Stimulated activated effector memory CD8-positive, alpha-beta T cell treated with anti-CD3 and anti-CD28 coated beads, Interleukin-12 subunit alpha, Interleukin-12 subunit beta, amount 100 ng/mL, for 72 hours (primary cell): ENCODE measurements at regions not wholly inside any gene's neighbourhood (a gene's known extent, or its start where the extent isn't known, plus 50 kb on each side); places are given as distances from the start of the nearest gene placed in this dataset.

Experiments used
- ATAC-seq: fragments of 150-1000 bp; cut with Tn5 transposase; 2 replicates; pipeline ENCODE4 v1.10.0; 2021
- DNase-seq, 2 donors: peaks; one replicate each; pipeline ENCODE4 v3.0.0; 2021 to 2022; ENCODE audit warnings: low spot score in 2 of 2
- H3K27ac Mint-ChIP-seq: one replicate; pipeline ENCODE4 v1.8.0; 2022; ENCODE audit warnings: mild to moderate bottlenecking, mixed read lengths
- H3K36me3 Mint-ChIP-seq: one replicate; pipeline ENCODE4 v1.8.0; 2022; ENCODE audit warnings: mild to moderate bottlenecking, mixed read lengths
- H3K4me1 Mint-ChIP-seq: one replicate; pipeline ENCODE4 v1.8.0; 2022; ENCODE audit warnings: mixed read lengths
- H3K4me3 Mint-ChIP-seq: one replicate; pipeline ENCODE4 v1.8.0; 2022; ENCODE audit warnings: mild to moderate bottlenecking, mixed read lengths
- H3K9me3 Mint-ChIP-seq: one replicate; pipeline ENCODE4 v1.8.0; 2022; ENCODE audit warnings: mixed read lengths

DNA sequence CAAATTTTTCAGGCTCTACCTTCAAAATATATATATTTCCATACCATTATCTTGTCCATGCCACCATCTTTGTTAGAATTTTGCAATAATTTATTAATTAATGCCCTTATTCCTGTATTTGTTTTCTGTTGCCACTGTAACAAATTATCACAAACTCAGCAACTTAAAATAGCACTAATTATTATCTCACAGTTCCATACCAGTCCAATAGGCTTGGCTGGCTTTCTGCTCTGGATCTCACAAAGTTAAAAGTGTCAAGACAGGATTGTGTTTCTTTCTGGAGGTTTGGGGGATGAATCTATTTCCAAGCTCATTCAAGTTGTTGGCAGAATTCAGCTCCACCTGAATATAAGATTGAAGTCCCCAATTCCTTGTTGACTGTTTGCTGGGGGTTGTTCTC, 58.6 kb upstream of the SLC38A4 start:
- H3K4me1 Mint-ChIP-seq = no peaks in the 10 kb centered on the region

DNA sequence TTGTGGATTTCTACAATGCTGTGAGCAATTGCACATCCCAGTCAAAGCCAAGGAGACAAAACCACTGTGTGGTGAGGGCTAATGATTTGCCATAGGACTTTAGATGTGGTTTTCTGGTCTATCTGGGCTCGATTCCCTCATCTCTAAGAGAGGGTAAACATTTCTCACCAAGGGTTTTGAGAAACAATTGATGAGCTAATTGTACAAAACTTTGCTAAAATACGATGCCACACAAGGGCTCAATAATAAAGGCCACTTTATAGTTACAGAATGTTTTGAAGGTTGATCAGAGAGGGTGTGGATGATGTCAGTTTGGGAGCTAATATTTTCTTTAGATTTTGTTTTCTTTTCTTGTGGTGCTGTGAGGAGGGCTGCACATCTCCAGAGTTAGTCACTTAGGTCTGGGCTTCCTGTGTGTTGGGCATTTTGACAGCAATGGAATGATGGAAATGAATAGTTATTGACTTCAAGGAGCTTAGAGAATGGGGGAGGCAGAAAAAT, 60.8 kb upstream of the SLC38A4 start:
- no peaks in the 10 kb centered on the region for H3K36me3 Mint-ChIP-seq
- H3K4me1 Mint-ChIP-seq = no peaks in the 10 kb centered on the region
- no peak overlapping the region for H3K27ac Mint-ChIP-seq
- H3K9me3 Mint-ChIP-seq = no peaks in the 10 kb centered on the region
- ATAC-seq (no peak), DNase-seq (no peak)
- no peak overlapping the region for H3K4me3 Mint-ChIP-seq

More for the DNA sequence above, 58.6 kb upstream of the SLC38A4 start:
- ATAC-seq = no peak
- H3K27ac Mint-ChIP-seq = no peak overlapping the region
- no peaks in the 10 kb centered on the region for H3K36me3 Mint-ChIP-seq
- no peak overlapping the region for H3K4me3 Mint-ChIP-seq
- H3K9me3 Mint-ChIP-seq = peaks cover 2% of the 10 kb centered on the region
- no peak for DNase-seq

DNA sequence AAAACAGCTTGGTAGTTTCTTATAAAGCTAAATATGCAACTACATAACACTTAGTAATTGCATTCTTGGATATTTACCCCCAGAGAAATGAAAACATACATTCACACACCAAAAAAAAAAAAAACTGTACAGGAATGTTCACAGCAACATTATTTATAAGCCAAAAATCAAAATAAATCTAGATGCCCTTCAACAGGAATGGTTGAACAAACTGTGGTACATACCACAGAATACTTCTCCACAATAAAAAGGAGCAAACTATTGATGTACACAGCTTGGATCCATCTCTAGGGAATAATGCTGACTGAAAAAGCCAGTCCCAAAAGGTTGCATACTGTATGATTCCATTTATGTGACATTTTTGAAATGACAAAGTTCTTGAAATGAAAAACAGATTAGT, 62.1 kb upstream of the SLC38A4 start:
- no peak for DNase-seq
- Mint-ChIP-seq H3K4me1 (no peaks in the 10 kb centered on the region), H3K4me3 (no peak overlapping the region), H3K9me3 (no peaks in the 10 kb centered on the region), H3K36me3 (no peaks in the 10 kb centered on the region), H3K27ac (no peak overlapping the region)
- no peak for ATAC-seq

DNA sequence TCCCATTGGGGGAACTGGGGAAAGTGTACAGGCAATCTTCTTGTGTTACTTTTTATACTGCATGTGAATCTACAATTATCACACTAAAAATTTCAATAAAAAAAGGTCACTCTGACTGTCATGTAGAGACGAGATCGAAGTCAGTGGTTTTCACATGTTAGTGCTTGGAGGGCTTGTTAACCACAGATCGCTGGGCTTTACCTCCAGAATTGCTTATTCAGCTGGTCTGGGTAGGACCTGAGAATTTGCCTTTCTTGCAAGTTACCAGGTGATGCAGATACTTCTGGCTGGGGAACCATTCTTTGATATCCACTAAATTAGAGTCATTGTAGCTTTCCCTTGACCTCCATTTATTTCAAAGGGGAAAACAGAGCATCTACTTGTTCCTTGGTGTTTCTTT, 62.8 kb upstream of the SLC38A4 start:
- H3K9me3 Mint-ChIP-seq = no peaks in the 10 kb centered on the region
- no peak overlapping the region for H3K27ac Mint-ChIP-seq
- H3K4me1 Mint-ChIP-seq = no peaks in the 10 kb centered on the region
- H3K4me3 Mint-ChIP-seq = no peak overlapping the region
- DNase-seq (no peak), ATAC-seq (no peak)
- no peaks in the 10 kb centered on the region for H3K36me3 Mint-ChIP-seq

DNA sequence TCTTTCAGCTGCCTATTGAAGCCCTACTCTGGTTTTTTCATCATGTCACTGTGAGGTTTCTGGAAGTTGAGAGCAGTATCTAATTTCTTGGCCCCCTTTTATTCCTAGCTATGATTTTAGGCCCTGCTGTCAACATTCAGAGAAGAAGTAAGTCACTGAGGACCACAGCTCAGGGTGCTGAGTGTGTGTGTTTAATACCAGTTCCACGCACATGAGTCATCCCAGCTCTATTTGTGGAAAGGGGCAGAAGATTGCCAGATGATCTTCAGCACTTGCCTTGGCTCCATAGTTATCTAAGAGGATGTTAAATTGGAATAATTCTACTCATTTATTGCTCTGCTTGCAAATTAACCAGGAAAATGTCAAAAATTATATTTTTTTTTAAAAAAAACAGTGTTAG, 65.5 kb upstream of the SLC38A4 start:
- H3K27ac Mint-ChIP-seq = no peak overlapping the region
- no peaks in the 10 kb centered on the region for H3K9me3 Mint-ChIP-seq
- DNase-seq (no peak), ATAC-seq (no peak)
- H3K4me1 Mint-ChIP-seq = no peaks in the 10 kb centered on the region
- no peak overlapping the region for H3K4me3 Mint-ChIP-seq
- no peaks in the 10 kb centered on the region for H3K36me3 Mint-ChIP-seq

DNA sequence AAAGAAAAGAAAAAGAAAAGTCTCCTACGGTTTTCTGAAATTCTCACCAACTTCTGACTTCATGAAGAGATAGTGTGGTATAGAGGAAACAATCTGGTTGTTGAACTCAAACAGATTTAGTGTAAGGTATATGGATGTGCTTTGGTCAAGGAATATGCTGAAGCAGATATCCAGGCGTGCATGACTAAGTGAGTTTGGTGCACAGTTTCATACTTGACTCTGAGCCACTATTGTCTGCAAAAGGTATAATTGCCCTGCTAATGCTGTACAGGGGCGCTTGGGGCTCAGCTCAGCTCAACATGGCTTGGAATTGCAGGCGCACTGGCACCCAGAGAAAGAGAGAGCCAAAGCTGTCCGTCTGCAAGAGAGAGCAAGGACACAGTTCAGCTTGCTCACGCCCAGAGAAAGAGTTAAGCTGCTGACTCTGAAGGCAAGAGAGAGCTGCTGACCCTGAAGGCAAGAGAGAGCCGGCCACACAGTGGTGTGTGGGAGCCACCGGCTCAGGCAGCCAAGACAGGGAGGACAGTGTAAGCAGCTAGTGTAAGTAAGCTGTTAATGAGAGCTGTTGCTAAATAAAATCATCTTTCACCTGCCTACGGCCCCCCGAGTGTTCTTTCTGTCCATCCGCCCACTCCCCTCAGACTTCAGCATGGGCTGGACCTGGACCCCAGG, 66.4 kb upstream of the SLC38A4 start:
- H3K36me3 Mint-ChIP-seq = no peaks in the 10 kb centered on the region
- no peak for ATAC-seq

DNA sequence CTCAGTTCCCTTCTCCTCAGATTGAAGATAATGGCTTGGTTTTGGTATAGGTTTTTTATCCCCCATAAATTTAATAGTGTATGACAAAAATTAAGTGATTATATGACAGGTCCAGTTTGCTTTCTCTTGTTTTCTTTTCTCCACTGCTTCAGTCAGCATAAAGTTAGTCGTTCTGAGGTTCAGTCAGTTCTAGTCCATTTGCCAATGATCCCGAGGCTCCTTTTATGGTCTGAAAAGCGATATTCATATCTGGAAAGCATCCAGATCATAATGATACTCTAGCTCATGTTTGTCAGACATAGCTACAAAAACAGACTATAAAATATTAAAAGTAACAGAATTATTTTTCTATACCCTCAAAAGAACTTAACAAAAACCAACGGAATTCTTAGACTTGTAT, 67.1 kb upstream of the SLC38A4 start:
- DNase-seq (no peak), ATAC-seq (no peak)
- H3K4me1 Mint-ChIP-seq = peaks cover 2% of the 10 kb centered on the region
- H3K9me3 Mint-ChIP-seq = peaks cover 2% of the 10 kb centered on the region
- H3K27ac Mint-ChIP-seq = no peak overlapping the region
- no peak overlapping the region for H3K4me3 Mint-ChIP-seq
- H3K36me3 Mint-ChIP-seq = no peaks in the 10 kb centered on the region

More for the DNA sequence above, 66.4 kb upstream of the SLC38A4 start:
- no peak overlapping the region for H3K27ac Mint-ChIP-seq
- no peak overlapping the region for H3K4me3 Mint-ChIP-seq
- no peaks in the 10 kb centered on the region for H3K9me3 Mint-ChIP-seq
- no peaks in the 10 kb centered on the region for H3K4me1 Mint-ChIP-seq
- no peak for DNase-seq

DNA sequence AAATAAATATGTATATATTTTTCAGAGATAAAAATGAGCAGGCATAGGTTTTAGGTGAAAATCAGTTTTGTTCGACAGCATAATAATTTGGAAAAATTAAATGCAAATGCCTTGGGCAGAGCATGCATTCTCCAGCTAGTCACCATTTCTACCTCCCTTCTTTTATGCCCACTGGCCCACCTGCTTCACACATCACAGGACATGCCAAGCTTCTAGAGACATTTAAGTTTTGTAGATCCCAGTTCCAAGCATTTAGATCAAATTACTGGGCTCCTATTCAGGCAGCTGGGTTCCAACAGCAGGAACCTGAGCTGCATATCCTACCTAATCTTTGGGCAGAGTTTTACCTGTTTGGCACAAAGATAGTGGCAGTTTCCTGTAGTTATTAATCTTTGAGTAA, 67.6 kb upstream of the SLC38A4 start:
- no peak for DNase-seq
- H3K4me3 Mint-ChIP-seq = no peak overlapping the region
- H3K36me3 Mint-ChIP-seq = no peaks in the 10 kb centered on the region
- no peak overlapping the region for H3K27ac Mint-ChIP-seq
- no peak for ATAC-seq
- H3K9me3 Mint-ChIP-seq = peaks cover 3% of the 10 kb centered on the region
- peaks cover 6% of the 10 kb centered on the region for H3K4me1 Mint-ChIP-seq

DNA sequence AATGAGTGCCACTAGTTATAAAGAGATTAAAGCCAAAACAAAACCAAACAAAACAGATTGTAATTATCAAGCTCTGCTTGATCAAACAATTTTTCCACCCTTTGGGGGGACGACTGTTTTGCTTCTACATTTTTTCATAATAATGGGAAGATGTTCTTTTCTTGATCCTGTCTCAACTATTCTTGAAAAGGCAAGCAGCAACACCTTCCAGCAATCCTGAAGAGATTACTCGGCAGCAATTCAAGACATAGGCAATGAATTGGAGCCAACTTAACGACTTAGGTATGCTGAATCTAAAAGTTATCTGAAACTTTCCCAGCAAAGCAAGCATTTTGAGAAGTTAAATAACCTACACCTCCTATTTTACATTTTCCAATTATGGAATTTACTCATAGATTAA, 69.9 kb upstream of the SLC38A4 start:
- no peaks in the 10 kb centered on the region for H3K36me3 Mint-ChIP-seq
- no peak overlapping the region for H3K4me3 Mint-ChIP-seq
- ATAC-seq (no peak), DNase-seq (no peak)
- H3K9me3 Mint-ChIP-seq = peaks cover 3% of the 10 kb centered on the region
- no peak overlapping the region for H3K27ac Mint-ChIP-seq
- H3K4me1 Mint-ChIP-seq = peaks cover 6% of the 10 kb centered on the region

DNA sequence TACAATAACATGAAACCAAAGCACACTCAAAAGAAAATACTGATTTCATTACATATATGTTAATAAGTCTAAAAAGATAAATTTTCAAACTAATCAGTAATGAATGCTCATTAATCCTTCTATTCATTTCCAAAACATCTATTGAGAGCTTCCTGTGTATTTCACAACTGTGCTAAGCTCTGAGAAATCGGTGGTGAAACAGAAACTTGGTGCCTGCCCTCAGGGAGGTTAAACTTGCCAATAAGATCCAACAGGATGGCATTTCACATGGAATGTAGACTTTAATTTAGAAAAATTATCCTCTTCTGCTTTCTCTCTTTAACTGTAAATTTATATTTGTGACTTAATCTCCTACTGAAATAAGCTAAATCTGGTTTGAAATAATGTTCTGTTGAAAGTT, 70.9 kb upstream of the SLC38A4 start:
- Mint-ChIP-seq H3K4me1 (peaks cover 6% of the 10 kb centered on the region), H3K9me3 (peaks cover 3% of the 10 kb centered on the region), H3K27ac (no peak overlapping the region), H3K4me3 (no peak overlapping the region), H3K36me3 (no peaks in the 10 kb centered on the region)
- no peak for DNase-seq
- ATAC-seq = no peak

DNA sequence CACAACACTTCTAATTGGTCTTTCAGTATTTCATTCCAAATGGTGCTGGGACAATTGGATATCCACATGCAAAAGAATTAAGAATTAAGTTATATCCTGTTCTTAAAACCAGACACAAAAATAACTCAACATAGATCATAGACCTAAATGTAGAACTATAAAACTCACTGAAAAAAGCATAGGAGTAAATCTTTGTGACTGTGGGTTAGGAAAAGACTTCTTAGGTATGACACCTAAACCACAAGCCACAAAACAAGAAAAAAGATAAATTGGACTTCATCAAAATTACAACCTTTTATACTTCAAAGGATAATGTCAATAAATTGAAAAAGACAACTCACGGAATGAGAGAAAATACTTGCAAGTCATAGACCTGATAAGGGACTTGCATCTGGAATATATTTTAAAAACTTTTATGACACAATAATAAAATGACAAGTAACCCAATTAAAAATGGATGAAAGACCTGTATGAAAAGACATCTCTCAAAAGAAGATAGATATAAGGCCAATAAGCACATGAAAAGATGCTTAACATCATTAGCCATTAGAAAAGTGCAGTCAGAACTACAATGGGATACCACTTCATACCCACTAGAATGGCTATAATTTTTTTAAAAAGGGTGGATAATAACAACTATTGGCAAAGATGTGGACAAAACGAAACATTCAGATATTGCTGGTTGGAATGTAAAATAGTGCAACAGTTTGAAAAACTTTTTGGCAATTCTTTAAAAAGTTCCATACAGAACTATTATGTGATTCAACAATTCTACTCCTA, 72.5 kb upstream of the SLC38A4 start:
- Mint-ChIP-seq H3K27ac (no peak overlapping the region), H3K9me3 (peaks cover 3% of the 10 kb centered on the region), H3K4me1 (peaks cover 6% of the 10 kb centered on the region), H3K4me3 (no peak overlapping the region), H3K36me3 (no peaks in the 10 kb centered on the region)
- DNase-seq (no peak), ATAC-seq (no peak)

DNA sequence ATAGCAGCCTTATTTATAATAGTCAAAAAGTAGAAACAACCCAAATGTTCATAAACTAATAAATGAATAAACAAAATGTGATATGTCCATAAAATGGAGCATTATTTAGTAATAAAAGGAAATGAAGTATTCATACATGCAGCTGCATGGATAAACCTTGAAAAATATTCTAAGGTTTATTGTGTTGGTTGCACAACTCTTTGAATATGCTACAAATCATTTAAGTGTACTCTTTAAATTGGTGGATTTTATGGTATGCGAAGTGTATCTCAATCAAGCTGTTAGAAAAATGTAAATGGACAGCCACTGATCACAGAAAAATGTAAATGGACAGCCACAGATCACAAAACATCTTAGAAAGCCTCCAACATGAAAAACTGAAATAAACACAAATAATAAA, 73.2 kb upstream of the SLC38A4 start:
- Mint-ChIP-seq H3K9me3 (peaks cover 3% of the 10 kb centered on the region), H3K36me3 (no peaks in the 10 kb centered on the region), H3K4me1 (peaks cover 6% of the 10 kb centered on the region), H3K27ac (no peak overlapping the region), H3K4me3 (no peak overlapping the region)
- ATAC-seq (no peak), DNase-seq (no peak)

DNA sequence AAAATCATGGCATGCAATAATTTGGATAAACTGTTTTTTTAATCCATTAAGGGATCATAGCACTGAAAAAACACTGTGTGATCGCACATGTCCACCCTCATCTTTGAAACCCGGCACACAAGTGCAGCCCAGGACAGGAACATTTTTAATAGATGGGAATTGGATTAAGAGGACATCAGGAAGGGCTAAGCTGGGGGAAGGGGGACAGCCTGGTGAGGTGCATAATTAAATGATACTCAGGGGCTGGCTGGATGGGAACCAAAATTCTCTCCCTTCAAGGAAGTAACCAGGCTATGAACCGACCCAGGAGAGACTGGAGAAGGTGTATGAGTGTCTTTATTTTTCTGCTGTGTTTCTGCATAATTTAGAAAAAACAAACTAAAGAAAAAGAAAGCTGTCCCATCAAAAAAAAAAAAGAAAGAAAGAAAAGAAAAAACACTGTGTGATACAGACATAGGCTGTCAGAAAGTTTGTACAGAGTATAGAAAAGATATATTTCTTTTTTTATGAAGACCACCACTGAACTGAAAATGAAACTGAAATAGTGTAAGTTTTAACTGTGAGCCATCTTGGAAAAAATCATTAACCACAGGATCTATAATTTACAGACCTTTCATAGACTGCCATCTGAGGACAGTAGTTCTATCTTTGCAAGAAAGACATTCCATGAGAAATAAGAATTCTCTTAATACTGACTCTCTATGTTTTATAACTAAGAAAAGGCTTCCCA, 75.1 kb upstream of the SLC38A4 start:
- H3K36me3 Mint-ChIP-seq = no peaks in the 10 kb centered on the region
- H3K9me3 Mint-ChIP-seq = peaks cover 3% of the 10 kb centered on the region
- DNase-seq (no peak), ATAC-seq (no peak)
- no peak overlapping the region for H3K27ac Mint-ChIP-seq
- H3K4me3 Mint-ChIP-seq = no peak overlapping the region
- peaks cover 6% of the 10 kb centered on the region for H3K4me1 Mint-ChIP-seq

DNA sequence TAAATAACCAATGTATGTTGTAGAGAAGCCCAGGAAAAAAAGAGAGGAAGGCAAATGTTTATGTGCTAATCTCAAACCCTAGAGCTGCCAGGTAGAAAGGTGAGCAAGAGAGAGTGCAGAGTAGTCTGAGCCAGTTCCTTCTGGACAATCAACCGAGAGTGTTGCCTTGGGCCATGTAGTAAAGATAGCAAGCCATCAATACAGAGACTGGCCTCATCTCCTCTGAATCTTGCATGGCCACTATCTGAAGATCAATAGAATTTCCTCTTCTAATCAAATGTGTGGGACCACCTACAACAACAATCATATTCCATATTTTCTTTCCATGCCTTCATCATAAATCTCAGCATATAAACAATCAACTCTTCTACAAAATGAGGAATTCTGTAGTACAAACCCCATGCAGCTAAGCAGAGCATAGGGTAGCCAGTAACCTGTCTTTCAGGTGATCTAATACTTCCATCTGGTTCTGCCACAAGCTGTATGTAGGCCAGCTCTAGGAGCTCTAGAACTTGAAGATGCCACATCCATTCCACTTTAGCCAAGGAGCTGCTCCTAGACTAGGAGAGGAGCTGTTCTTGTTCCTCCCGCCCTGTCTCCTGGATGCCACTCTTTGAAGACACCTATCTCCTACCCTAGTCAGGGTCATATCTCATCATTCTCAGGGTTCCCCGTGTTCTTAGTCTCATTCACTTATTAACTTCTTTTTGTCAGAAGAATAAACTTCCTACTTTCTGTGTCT, 75.8 kb upstream of the SLC38A4 start:
- Mint-ChIP-seq H3K4me1 (peaks cover 6% of the 10 kb centered on the region), H3K27ac (no peak overlapping the region), H3K36me3 (no peaks in the 10 kb centered on the region), H3K4me3 (no peak overlapping the region), H3K9me3 (peaks cover 3% of the 10 kb centered on the region)
- ATAC-seq = no peak
- no peak for DNase-seq

DNA sequence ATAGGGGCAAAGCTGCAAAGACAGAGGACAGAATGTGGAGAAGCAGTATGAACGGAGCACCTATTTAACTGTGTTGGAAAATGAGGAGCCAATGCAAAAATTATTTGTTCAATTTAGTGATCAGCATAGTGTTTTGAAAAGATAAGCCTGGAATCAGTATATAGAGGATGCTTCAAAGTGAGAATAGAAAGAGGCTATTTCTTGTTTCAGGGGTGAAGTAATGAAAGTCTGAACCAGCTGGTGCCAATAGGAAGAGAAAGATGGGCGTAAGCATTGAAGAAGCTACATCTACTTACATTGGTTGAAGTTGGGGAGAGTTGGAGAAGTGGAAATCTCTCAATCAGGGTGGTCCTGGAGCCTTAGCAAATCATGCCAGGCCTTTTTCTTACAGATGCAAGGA, 77.3 kb upstream of the SLC38A4 start:
- Mint-ChIP-seq H3K4me1 (peaks cover 2% of the 10 kb centered on the region), H3K4me3 (no peak overlapping the region), H3K27ac (no peak overlapping the region), H3K9me3 (no peaks in the 10 kb centered on the region), H3K36me3 (no peaks in the 10 kb centered on the region)
- DNase-seq = no peak
- ATAC-seq = no peak
